Activated B cell treated with CpG ODN at 0.5 μM for 24 hours (primary cell): ENCODE measurements at regions not wholly inside any gene's neighbourhood (a gene's known extent, or its start where the extent isn't known, plus 50 kb on each side); places are given as distances from the start of the nearest gene placed in this dataset.

Experiments
- ATAC-seq: fragments of 200-7000 bp; cut with Tn5 transposase; one replicate; pipeline ENCODE4 v1.10.0; 2021; ENCODE audit warnings: low read depth, mild to moderate bottlenecking, moderate library complexity
- CTCF ChIA-PET: fragments of 350-600 bp; sonication (Branson Sonifier 250); formaldehyde crosslinking; loops from one replicate; lab custom pipeline; 2021; ENCODE audit warnings: antibody characterized with exemption; lab: Charles Lee
- POLR2A ChIA-PET: fragments of 350-600 bp; sonication (Branson Sonifier 250); formaldehyde crosslinking; loops from one replicate; lab custom pipeline; 2021; ENCODE audit warnings: antibody characterized with exemption; lab: Charles Lee
- DNase-seq: peaks from one replicate; pipeline ENCODE4 v3.0.0; 2022
- H3K27ac Mint-ChIP-seq: one replicate; pipeline ENCODE4 v1.8.0; 2020; ENCODE audit warnings: mixed read lengths
- H3K27me3 Mint-ChIP-seq: one replicate; pipeline ENCODE4 v1.8.0; 2021; ENCODE audit warnings: mixed read lengths
- H3K36me3 Mint-ChIP-seq: one replicate; pipeline ENCODE4 v1.8.0; 2021; ENCODE audit warnings: low read depth, mixed read lengths
- H3K4me1 Mint-ChIP-seq: one replicate; pipeline ENCODE4 v1.8.0; 2021; ENCODE audit warnings: mixed read lengths
- H3K4me3 Mint-ChIP-seq: one replicate; pipeline ENCODE4 v1.8.0; 2020; ENCODE audit warnings: mild to moderate bottlenecking, mixed read lengths
- H3K9me3 Mint-ChIP-seq: one replicate; pipeline ENCODE4 v1.8.0; 2020; ENCODE audit warnings: mixed read lengths
- intact Hi-C: fragments of 100-400 bp; cut with micrococcal nuclease; formaldehyde crosslinking; loops from one replicate; pipeline ENCODE4 v1.15.1; 2024
- TF ChIP-seq, protein P1 (sequence below): fragments of 200-600 bp; IDR thresholded peaks from one replicate; pipeline ENCODE4 v1.8.0; 2022; ENCODE audit warnings: antibody characterized with exemption, mild to moderate bottlenecking

DNA sequence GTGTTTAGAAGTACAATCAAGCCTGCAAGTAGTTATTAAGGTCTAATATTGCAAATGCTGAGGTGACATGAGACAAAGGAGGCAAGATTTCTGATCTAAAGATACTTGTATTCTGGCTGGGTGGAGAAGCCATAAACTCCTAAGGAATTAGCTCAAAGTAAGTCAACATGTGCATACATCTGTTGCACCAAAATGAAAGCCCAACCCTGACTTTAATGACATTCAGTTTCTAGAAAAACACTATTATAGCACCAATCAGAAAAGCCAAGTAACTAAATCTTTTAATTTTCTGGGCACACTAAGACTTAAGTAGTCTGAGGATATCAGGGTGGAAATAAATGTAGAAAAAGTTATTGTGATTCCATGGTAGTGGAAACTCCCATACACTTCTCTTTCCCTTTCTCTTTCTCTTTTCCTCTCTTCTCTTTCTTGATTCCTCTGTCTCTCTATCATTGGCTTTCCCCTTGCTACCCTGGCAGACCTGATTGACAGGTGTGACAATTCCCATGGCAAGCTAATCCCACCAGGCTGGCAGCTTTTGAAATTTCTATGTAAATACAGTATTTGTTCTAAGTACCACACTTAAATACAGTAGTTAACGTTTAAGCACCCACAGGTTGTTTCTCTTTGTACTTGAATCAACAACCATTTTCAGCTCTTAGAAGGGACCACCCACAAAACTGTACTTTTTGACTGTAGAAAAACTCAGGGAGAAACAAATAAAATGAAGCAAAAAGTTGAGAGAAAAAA lies 528.4 kb upstream of the SEMA6D start:
- no peak overlapping the region for H3K27ac Mint-ChIP-seq
- peaks cover 5% of the 10 kb centered on the region for H3K4me1 Mint-ChIP-seq
- H3K36me3 Mint-ChIP-seq = no peaks in the 10 kb centered on the region
- ATAC-seq (no peak), DNase-seq (no peak)
- ChIA-PET POLR2A (no interaction called here), CTCF (no interaction called here)
- H3K9me3 Mint-ChIP-seq = no peaks in the 10 kb centered on the region
- TF ChIP-seq, protein P1, sequence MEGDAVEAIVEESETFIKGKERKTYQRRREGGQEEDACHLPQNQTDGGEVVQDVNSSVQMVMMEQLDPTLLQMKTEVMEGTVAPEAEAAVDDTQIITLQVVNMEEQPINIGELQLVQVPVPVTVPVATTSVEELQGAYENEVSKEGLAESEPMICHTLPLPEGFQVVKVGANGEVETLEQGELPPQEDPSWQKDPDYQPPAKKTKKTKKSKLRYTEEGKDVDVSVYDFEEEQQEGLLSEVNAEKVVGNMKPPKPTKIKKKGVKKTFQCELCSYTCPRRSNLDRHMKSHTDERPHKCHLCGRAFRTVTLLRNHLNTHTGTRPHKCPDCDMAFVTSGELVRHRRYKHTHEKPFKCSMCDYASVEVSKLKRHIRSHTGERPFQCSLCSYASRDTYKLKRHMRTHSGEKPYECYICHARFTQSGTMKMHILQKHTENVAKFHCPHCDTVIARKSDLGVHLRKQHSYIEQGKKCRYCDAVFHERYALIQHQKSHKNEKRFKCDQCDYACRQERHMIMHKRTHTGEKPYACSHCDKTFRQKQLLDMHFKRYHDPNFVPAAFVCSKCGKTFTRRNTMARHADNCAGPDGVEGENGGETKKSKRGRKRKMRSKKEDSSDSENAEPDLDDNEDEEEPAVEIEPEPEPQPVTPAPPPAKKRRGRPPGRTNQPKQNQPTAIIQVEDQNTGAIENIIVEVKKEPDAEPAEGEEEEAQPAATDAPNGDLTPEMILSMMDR = no peak
- H3K27me3 Mint-ChIP-seq = peaks cover 14% of the 10 kb centered on the region
- H3K4me3 Mint-ChIP-seq = no peak overlapping the region
- intact Hi-C loops = no loop called here

DNA sequence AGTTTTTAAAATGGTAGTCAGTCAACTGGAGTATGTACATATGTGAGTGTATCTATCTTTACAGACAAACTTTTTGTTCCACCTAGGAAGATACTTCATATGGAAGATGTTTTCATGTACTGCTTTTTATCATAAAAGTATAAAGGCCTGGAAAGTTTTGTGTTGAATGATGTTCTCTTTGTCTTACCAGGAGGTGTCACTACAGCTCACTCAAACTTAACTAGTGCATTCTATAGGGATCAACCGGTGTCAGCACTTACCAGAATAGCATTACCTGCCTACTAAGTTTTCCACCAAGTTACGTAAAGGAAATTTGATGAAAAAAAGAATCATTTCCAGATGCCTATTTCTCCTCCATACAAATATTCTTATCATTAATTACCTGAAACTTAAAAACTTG lies 522.6 kb upstream of the SEMA6D start:
- H3K4me3 Mint-ChIP-seq = no peak overlapping the region
- H3K27ac Mint-ChIP-seq = no peak overlapping the region
- H3K4me1 Mint-ChIP-seq = no peaks in the 10 kb centered on the region
- TF ChIP-seq, protein P1 = no peak
- no peaks in the 10 kb centered on the region for H3K27me3 Mint-ChIP-seq
- DNase-seq (no peak), ATAC-seq (no peak)
- ChIA-PET CTCF (interaction anchor here (4.9 kb wide), 1 partner anchor 1091 kb away, joined by 38 read pairs; no protein-coding TSS in a partner anchor), POLR2A (no interaction called here)
- intact Hi-C loops = no loop called here
- H3K36me3 Mint-ChIP-seq = no peaks in the 10 kb centered on the region
- H3K9me3 Mint-ChIP-seq = no peaks in the 10 kb centered on the region

DNA sequence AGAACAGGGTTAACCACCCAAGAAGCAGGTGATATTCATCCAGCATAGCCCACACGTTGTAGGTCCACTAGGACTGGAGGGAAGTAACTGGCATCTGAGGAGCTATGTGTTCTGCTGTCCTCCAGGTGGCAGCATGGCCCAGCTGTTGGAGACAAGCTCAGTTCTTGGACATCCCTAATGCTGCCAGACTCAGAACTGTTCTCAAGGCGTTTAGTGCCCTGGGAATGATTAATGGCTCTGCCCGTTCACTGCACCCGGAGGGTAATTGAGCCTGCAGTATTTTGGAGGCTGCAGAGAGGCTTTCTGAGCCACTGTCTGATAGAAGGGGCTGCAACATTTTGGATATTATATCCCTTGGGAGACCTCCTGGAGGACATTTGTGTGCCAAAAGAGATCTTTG lies 521.3 kb upstream of the SEMA6D start:
- no peaks in the 10 kb centered on the region for H3K4me1 Mint-ChIP-seq
- ChIA-PET POLR2A (no interaction called here), CTCF (interaction anchor here (0.9 to 4.9 kb wide), 7 partner anchors 11 to 1156 kb away, joined by 3 to 38 read pairs (median 8); no protein-coding TSS in a partner anchor)
- no peak overlapping the region for H3K27ac Mint-ChIP-seq
- H3K4me3 Mint-ChIP-seq = no peak overlapping the region
- no peaks in the 10 kb centered on the region for H3K27me3 Mint-ChIP-seq
- no peaks in the 10 kb centered on the region for H3K36me3 Mint-ChIP-seq
- intact Hi-C loops = loop anchor here (1.0 kb wide), 1 partner anchor 1089 kb away; no protein-coding TSS in a partner anchor
- TF ChIP-seq, protein P1 = no peak
- ATAC-seq (no peak), DNase-seq (no peak)
- no peaks in the 10 kb centered on the region for H3K9me3 Mint-ChIP-seq

DNA sequence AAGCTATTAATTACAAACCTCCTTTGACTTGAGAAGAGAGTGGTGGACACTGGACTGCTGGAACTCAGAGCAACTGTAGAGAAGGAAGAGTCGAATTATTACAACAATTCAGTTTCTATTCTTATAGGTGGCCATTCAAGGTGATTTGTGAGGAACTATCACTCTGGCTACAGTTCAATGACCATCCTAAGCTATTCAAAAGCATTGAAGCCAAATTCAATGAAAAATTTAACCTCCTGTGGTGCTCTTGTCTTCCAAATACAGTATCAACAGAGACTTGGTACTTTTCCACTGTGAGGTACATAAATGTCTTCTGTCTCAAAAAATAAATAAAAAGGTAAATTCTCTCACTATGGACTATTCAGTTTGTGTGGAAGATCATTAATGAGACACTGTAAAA lies 513.3 kb upstream of the SEMA6D start:
- H3K36me3 Mint-ChIP-seq = no peaks in the 10 kb centered on the region
- no peak overlapping the region for H3K4me3 Mint-ChIP-seq
- H3K27me3 Mint-ChIP-seq = no peaks in the 10 kb centered on the region
- no peak overlapping the region for H3K27ac Mint-ChIP-seq
- ChIA-PET POLR2A (no interaction called here), CTCF (no interaction called here)
- no peak for DNase-seq
- ATAC-seq = no peak
- TF ChIP-seq, protein P1 = no peak
- intact Hi-C loops = no loop called here
- H3K9me3 Mint-ChIP-seq = no peaks in the 10 kb centered on the region
- H3K4me1 Mint-ChIP-seq = no peaks in the 10 kb centered on the region

DNA sequence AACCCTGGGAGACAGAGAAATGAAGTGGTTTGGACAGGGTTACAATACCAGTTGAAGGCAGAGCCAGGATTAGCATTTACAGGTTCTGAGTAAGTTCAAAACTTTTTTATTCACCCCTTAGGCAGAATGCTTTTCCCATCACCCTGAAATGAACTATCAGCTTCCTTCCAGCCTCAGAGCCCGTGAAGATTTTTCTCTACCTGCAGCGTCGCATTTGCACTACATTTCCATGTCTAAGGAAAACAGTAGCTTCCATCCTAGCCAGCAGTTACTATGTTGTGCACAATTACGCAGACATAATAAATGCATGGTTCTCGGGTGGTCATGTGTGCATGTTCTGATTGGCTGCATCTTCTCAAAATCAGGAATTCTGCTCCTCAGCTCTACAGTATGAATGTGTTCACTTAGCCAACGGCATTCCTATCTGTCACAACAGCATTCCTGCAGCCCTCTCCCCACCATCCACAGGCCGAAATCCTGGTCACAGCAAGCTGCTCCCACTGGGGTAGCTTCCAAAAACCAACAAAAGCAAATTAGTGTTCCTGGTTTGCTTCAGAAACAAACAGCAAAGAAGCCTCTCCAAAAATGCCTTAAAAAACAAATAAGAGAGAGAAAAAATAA lies 510.8 kb upstream of the SEMA6D start:
- ChIA-PET POLR2A (no interaction called here), CTCF (no interaction called here)
- DNase-seq (no peak), ATAC-seq (no peak)
- Mint-ChIP-seq H3K4me3 (no peak overlapping the region), H3K9me3 (no peaks in the 10 kb centered on the region), H3K27ac (no peak overlapping the region), H3K27me3 (no peaks in the 10 kb centered on the region), H3K36me3 (no peaks in the 10 kb centered on the region), H3K4me1 (no peaks in the 10 kb centered on the region)
- intact Hi-C loops = no loop called here
- TF ChIP-seq, protein P1 = no peak
